ENCODE measurements at regions not wholly inside any gene's neighbourhood (a gene's known extent, or its start where the extent isn't known, plus 50 kb on each side); places are given as distances from the start of the nearest gene placed in this dataset.

- TF ChIP-seq POLR2AphosphoS5 (IDR thresholded peaks at IDR 0.05) (no peak), CTCF (IDR thresholded peaks at IDR 0.05) (no peak), POLR2A (IDR thresholded peaks at IDR 0.05) (no peak)
Observed at GRCh38 chr1:36594023-36594422, 111.3 kb upstream of the CSF3R start.

Measured in transverse colon (tissue), 4 donors.